Activated naive CD4-positive, alpha-beta T cell treated with anti-CD3 and anti-CD28 coated beads, Interleukin-2, amount 50 U/mL, for 72 hours (primary cell): ENCODE measurements at regions not wholly inside any gene's neighbourhood (a gene's known extent, or its start where the extent isn't known, plus 50 kb on each side); places are given as distances from the start of the nearest gene placed in this dataset.
"Not testable (repeated sequence)": the region's sequence is repeated elsewhere in the genome, so short reads cannot be mapped to it uniquely, and the experiment has no call there.

Experiments used
- ATAC-seq, 2 donors: fragments of 150-1000 bp; cut with Tn5 transposase; 2 replicates each; pipeline ENCODE4 v1.10.0; 2021; ENCODE audit warnings: mild to moderate bottlenecking in 2 of 2, moderate library complexity in 2 of 2
- DNase-seq, 2 donors: peaks; one replicate each; pipeline ENCODE4 v3.0.0; 2021 to 2022; ENCODE audit warnings: low spot score in 2 of 2
- H3K27ac Mint-ChIP-seq, 2 donors: one replicate each; pipeline ENCODE4 v1.8.0; 2022; ENCODE audit warnings: mild to moderate bottlenecking in 2 of 2, mixed read lengths in 2 of 2
- H3K36me3 Mint-ChIP-seq, 2 donors: one replicate each; pipeline ENCODE4 v1.8.0; 2022; ENCODE audit warnings: mixed read lengths in 2 of 2
- H3K9me3 Mint-ChIP-seq, 2 donors: one replicate each; pipeline ENCODE4 v1.8.0; 2022; ENCODE audit warnings: mixed read lengths in 2 of 2

- peaks cover 10% of the 10 kb centered on the region in 2 donors for H3K9me3 Mint-ChIP-seq
- DNase-seq, H3K27ac Mint-ChIP-seq, H3K36me3 Mint-ChIP-seq, ATAC-seq: not testable (repeated sequence)
These were observed 99.5 kb upstream of the CPHXL start for GRCh38 chr16:75825750-75826149.

DNA sequence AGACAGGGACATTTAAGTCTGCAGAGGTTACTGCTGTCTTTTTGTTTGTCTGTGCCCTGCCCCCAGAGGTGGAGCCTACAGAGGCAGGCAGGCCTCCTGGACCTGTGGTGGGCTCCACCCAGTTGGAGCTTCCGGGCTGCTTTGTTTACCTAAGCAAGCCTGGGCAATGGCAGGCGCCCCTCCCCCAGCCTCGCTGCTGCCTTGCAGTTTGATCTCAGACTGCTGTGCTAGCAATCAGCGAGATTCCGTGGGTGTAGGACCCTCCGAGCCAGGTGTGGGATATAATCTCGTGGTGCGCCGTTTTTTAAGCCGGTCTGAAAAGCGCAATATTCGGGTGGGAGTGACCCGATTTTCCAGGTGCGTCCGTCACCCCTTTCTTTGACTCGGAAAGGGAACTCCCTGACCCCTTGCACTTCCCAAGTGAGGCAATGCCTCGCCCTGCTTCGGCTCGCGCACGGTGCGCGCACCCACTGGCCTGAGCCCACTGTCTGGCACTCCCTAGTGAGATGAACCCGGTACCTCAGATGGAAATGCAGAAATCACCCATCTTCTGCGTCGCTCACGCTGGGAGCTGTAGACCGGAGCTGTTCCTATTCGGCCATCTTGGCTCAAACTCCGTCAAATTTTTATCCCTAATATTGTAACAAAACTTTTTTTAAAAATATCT lies 101.2 kb upstream of the CPHXL start:
- DNase-seq, H3K27ac Mint-ChIP-seq, ATAC-seq, H3K36me3 Mint-ChIP-seq: not testable (repeated sequence)
- peaks cover 10 to 15% of the 10 kb centered on the region in 2 donors for H3K9me3 Mint-ChIP-seq

GRCh38 chr16:75833385-75833784 lies 107.1 kb upstream of the CPHXL start:
- not testable (repeated sequence) for DNase-seq, ATAC-seq, H3K27ac Mint-ChIP-seq
- H3K9me3 Mint-ChIP-seq: peaks cover 19 to 21% of the 10 kb centered on the region in 2 donors
- H3K36me3 Mint-ChIP-seq: peaks cover 0 to 21% of the 10 kb centered on the region in 2 donors

DNA sequence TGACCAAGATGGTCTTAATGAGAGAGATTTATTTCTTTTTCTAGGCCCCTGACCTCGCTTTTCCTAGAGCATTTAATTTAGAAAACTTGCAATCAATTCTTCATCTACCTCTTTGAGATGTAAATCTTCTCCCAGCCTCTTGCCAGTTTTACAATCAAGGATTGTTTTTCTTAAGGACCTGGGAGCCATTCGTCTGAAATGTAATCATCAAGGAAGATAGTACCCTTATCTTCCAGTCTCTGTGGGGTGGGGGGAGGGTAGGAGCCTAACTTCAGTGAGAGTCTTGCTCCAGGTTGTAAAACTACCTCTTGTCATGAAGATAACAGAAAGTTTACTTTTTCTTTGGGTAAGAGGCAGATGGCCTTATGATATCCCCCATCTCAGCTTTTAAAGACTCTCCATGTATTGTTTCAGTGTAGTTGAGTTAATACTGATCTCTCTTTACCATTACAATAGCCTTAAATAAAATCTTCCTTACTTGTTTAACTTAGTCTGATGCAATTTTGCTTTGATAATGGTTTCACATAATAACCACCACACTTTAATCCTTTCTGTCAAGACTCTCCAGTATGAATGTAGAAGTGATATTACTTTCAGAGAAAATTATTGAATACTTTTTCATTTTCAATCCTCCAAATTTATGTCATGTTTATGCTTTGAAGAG lies 110.2 kb upstream of the CPHXL start:
- Mint-ChIP-seq H3K27ac (no peak overlapping the region), H3K36me3 (peaks cover 0 to 12% of the 10 kb centered on the region in 2 donors), H3K9me3 (peaks cover 9 to 14% of the 10 kb centered on the region in 2 donors)
- ATAC-seq (no peak), DNase-seq (no peak)

GRCh38 chr16:75837264-75837663 lies 111.0 kb upstream of the CPHXL start:
- H3K9me3 Mint-ChIP-seq: peaks cover 9 to 14% of the 10 kb centered on the region in 2 donors
- DNase-seq: no peak
- no peak for ATAC-seq
- H3K36me3 Mint-ChIP-seq: peaks cover 0 to 12% of the 10 kb centered on the region in 2 donors
- no peak overlapping the region for H3K27ac Mint-ChIP-seq

DNA sequence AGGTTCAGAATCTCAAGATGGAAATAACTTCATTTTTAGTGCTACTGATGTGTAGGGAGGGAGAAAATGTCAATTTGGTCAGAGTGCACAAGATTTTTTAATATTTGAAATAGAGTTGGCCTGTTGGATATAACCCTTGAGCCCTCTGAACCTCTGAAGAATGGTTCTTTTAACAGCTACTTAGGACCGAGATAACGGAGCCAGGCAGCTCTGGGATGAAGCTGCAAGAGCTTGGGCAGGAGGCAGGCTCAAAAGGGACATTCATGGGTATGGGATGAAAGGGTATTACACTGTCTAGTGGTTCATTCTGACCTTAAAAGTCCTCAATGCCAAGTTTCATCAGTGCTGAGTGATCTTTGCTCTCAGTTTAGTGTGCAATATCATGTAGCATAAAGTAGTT lies 111.4 kb upstream of the CPHXL start:
- DNase-seq (no peak), ATAC-seq (no peak)
- H3K27ac Mint-ChIP-seq: no peak overlapping the region
- H3K36me3 Mint-ChIP-seq: peaks cover 0 to 12% of the 10 kb centered on the region in 2 donors
- peaks cover 9 to 13% of the 10 kb centered on the region in 2 donors for H3K9me3 Mint-ChIP-seq

DNA sequence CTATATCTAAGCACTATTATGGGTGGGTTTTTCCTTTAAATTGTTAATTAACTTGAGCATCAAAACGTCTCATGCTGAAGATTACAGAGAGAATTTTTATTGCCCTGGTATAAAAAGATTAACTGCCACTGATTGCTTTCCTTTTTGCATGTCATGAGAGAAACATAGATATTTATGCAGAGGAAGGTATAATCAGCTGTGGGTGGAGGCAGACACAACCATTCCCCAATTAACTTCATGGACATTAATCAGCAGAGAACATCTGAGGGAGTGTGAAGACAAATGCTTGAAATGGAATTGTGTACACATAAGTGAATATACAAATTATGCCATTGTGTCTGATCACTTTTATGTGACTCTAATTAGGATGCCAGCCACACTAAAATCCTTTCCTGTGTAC lies 115.2 kb upstream of the CPHXL start:
- H3K36me3 Mint-ChIP-seq: no peaks in the 10 kb centered on the region
- ATAC-seq: no peak

DNA sequence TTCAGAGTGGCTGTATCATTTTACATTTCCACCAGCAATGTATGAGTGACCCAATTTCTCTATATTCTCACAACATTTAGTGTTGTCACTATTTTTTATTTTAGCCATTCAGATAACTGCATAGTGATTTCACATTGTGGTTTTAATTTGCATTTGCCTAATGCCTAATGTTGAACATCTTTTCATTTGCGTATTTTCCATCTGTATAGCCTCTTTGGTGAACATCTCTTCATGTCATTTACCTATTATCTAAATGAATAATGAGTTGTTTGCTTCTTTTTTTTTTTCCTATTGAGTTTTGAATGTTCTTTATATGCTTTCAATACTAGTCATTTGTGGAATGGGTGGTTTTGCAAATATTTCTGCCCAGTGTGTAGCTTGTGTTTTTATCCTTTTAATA lies 120.9 kb upstream of the CPHXL start:
- no peak overlapping the region for H3K27ac Mint-ChIP-seq
- H3K9me3 Mint-ChIP-seq: no peaks in the 10 kb centered on the region
- ATAC-seq: no peak
- H3K36me3 Mint-ChIP-seq: no peaks in the 10 kb centered on the region
- no peak for DNase-seq

More for the DNA sequence above, 115.2 kb upstream of the CPHXL start:
- Mint-ChIP-seq H3K27ac (no peak overlapping the region), H3K9me3 (no peaks in the 10 kb centered on the region)
- DNase-seq: no peak

DNA sequence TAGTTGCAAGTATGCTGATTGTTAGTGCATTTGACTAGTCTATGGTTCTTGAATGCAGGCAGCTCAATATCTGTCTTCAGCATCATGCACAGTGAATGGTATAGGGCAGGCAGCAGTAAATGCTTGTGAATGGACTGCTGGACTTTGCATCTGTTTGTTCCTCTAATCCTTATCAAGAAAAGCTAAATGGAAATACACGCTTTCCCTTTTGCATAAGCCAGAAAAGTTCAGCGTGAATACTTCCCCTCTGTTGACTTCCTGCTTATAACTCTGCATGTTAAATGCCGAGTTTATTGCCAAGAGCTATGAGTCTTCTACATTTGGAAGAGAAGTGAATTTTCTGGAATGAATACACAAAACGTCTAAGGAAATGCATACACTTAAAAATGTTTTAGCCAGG lies 127.9 kb upstream of the CPHXL start:
- DNase-seq: no peak

DNA sequence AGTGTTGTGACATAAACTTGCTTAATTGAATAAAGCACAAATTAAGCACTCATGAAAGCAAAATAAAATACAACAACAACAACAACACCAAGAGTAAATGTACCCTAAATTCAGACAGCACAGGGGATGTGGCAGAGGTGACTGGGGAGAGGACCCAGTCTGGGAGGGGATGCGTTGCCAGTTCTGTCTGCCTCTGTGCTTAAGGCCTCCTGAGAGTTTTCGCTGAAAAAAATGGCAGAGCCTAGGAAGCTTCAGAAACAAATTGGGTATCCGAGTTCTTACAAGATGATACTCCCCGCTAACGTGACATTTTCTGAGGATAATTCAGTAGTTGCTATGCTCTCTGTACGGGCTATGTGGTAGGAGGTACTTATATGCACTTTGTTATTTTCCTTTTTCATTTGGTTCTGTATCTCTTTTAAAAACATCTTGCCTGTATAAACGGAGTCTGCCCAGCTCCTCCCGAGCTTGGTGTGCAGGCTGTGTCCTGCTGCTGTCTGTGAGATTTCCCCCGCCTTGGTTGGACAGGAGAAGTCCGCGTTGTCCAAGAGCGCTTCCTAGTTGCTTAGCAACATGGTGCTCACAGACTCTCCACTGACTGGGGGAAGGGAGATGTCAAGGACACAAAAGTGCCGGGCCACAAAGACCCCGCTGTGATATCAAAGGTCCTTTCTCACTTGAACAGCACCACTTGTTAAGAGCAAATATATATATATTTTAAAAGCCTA lies 134.2 kb upstream of the CPHXL start:
- no peak overlapping the region for H3K27ac Mint-ChIP-seq
- DNase-seq: no peak
- no peaks in the 10 kb centered on the region for H3K9me3 Mint-ChIP-seq
- no peak for ATAC-seq
- H3K36me3 Mint-ChIP-seq: no peaks in the 10 kb centered on the region

More for the DNA sequence above, 127.9 kb upstream of the CPHXL start:
- ATAC-seq: no peak
- Mint-ChIP-seq H3K27ac (no peak overlapping the region), H3K9me3 (no peaks in the 10 kb centered on the region), H3K36me3 (no peaks in the 10 kb centered on the region)

GRCh38 chr16:75861311-75862097 lies 135.2 kb upstream of the CPHXL start:
- Mint-ChIP-seq H3K27ac (no peak overlapping the region), H3K36me3 (no peaks in the 10 kb centered on the region), H3K9me3 (peaks cover 0 to 4% of the 10 kb centered on the region in 2 donors)
- ATAC-seq: no peak
- no peak for DNase-seq

DNA sequence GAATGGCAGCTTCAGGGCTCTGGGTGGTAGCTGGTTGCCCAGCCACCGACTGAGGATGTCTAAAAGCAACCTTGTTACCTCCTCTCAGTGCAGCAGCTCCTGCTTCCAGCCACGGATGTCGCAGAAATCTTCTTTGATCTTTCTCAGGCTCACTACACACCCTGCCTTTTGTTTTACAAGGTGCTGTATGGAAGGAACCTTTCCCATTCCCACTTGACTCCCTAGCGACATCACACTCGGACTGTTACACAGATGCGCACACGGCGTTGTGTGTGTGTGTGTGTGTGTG lies 135.8 kb upstream of the CPHXL start:
- DNase-seq (no peak), ATAC-seq (no peak)
- no peak overlapping the region for H3K27ac Mint-ChIP-seq
- H3K9me3 Mint-ChIP-seq: peaks cover 0 to 4% of the 10 kb centered on the region in 2 donors
- H3K36me3 Mint-ChIP-seq: no peaks in the 10 kb centered on the region

DNA sequence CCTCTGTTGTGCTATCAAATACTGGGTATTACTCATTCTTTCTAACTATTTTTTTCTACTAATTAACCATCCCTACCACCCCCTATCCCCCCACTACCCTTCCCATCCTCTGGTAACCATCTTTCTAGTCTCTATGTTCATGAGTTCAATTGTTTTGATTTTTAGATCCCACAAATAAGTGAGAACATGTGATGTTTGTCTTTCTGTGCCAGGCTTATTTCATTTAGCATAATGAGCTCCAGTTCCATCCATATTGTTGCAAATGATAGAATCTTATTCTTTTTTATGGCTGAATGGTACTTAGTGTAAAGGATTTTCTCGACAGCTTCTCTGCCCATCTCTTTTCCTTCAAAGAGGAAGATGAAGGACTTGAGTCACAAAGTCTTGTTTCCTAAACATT lies 138.0 kb upstream of the CPHXL start:
- Mint-ChIP-seq H3K27ac (no peak overlapping the region), H3K9me3 (peaks cover 0 to 4% of the 10 kb centered on the region in 2 donors)

GRCh38 chr16:75865736-75866135 lies 139.4 kb upstream of the CPHXL start:
- DNase-seq (no peak), ATAC-seq (no peak)
- Mint-ChIP-seq H3K36me3 (peaks cover 0 to 6% of the 10 kb centered on the region in 2 donors), H3K27ac (no peak overlapping the region), H3K9me3 (peaks cover 0 to 4% of the 10 kb centered on the region in 2 donors)

More for the DNA sequence above, 138.0 kb upstream of the CPHXL start:
- ATAC-seq (no peak), DNase-seq (no peak)
- no peaks in the 10 kb centered on the region for H3K36me3 Mint-ChIP-seq

GRCh38 chr16:75868636-75869632 lies 142.6 kb upstream of the CPHXL start:
- Mint-ChIP-seq H3K9me3 (peaks cover 0 to 4% of the 10 kb centered on the region in 2 donors), H3K27ac (no peak overlapping the region), H3K36me3 (peaks cover 0 to 6% of the 10 kb centered on the region in 2 donors)
- ATAC-seq (no peak), DNase-seq (no peak)

GRCh38 chr16:75881280-75881679 lies 155.0 kb upstream of the CPHXL start:
- not testable (repeated sequence) for H3K36me3 Mint-ChIP-seq, H3K27ac Mint-ChIP-seq, H3K9me3 Mint-ChIP-seq, ATAC-seq, DNase-seq
